ENCODE measurements at regions not wholly inside any gene's neighbourhood (a gene's known extent, or its start where the extent isn't known, plus 50 kb on each side); places are given as distances from the start of the nearest gene placed in this dataset.

- CTCF ChIA-PET (ENCODE audit: partially characterized antibody): no interaction called here
Observed at GRCh38 chr2:13607139-13607538, 890.4 kb downstream of the TRIB2 start.

More at GRCh38 chr2:13607139-13607538, 890.4 kb downstream of the TRIB2 start:
- Histone ChIP-seq H3K56ac (replicated peaks; ENCODE audit: insufficient read length, low read depth, low read length) (no peak overlapping the region), H3K36me3 (ENCODE audit: control insufficient read depth in 2 of 4, insufficient read depth in 4 of 4, low read length in 3 of 4) (no peaks in the 10 kb centered on the region), H2BK12ac (ENCODE audit: low read depth, low read length) (no peak overlapping the region), H3K9me3 (ENCODE audit: insufficient read depth in 2 of 2, low read depth in 1 of 2, low read length in 1 of 2) (peaks cover 0 to 9% of the 10 kb centered on the region in 2 experiments; a peak in 1 of 4 replicates), H2BK5ac (ENCODE audit: low read depth, low read length) (no peak overlapping the region), H3K14ac (ENCODE audit: insufficient read length) (no peak overlapping the region), H2AFZ (ENCODE audit: low read length) (no peak overlapping the region), H3K27ac (ENCODE audit: low read depth, low read length) (no peak overlapping the region), H3K79me2 (ENCODE audit: control insufficient read depth in 1 of 2, insufficient read depth in 2 of 2, low read length in 2 of 2) (no peaks in the 10 kb centered on the region), H3K9ac (replicated peaks in 1 of 4; ENCODE audit: extremely low read depth in 1 of 4, low read depth in 3 of 4, low read length in 3 of 4) (no peak overlapping the region), H3K4me2 (ENCODE audit: insufficient read depth in 1 of 2, low read depth in 2 of 2, low read length in 2 of 2) (no peak overlapping the region), H3K79me1 (ENCODE audit: low read depth, low read length) (no peaks in the 10 kb centered on the region), H4K91ac (replicated peaks; ENCODE audit: insufficient read length, low read length) (no peak overlapping the region), H2BK120ac (replicated peaks; ENCODE audit: low read depth, low read length) (no peak overlapping the region), H3K27me3 (replicated peaks in 1 of 4; ENCODE audit: control insufficient read depth in 3 of 4, extremely low read depth in 1 of 4, insufficient read depth in 3 of 4, low read length in 3 of 4) (no peaks in the 10 kb centered on the region), H4K8ac (ENCODE audit: extremely low read depth, insufficient read depth, low read length) (no peak overlapping the region), H2BK15ac (ENCODE audit: low read length) (no peak overlapping the region), H4K20me1 (replicated peaks in 1 of 2; ENCODE audit: control insufficient read depth in 1 of 2, insufficient read depth in 2 of 2, low read length in 2 of 2) (no peaks in the 10 kb centered on the region), H3K18ac (ENCODE audit: extremely low read depth, low read length) (no peak overlapping the region), H3K4me3 (ENCODE audit: extremely low read depth in 1 of 4, insufficient read depth in 2 of 4, low read depth in 3 of 4, low read length in 4 of 4) (no peak overlapping the region), H4K5ac (ENCODE audit: insufficient read length, low read depth, low read length) (no peak overlapping the region), H3K23ac (ENCODE audit: insufficient read length) (no peak overlapping the region), H3K4me1 (replicated peaks in 1 of 4; ENCODE audit: control insufficient read depth in 3 of 4, insufficient read depth in 4 of 4, low read length in 3 of 4) (peaks cover 0 to under 1% (median 0%) of the 10 kb centered on the region in 4 experiments; a peak in 2 of 7 replicates), H3K4ac (replicated peaks; ENCODE audit: insufficient read length, low read depth, low read length) (no peak overlapping the region), H2AK5ac (ENCODE audit: low read depth, low read length) (no peak overlapping the region), H3K23me2 (ENCODE audit: low read depth, low read length) (no peaks in the 10 kb centered on the region), H2BK20ac (ENCODE audit: low read length) (no peak overlapping the region)
- FAIRE-seq (no peak), DNase-seq (ENCODE audit: low read depth in 1 of 2, low spot score in 2 of 2) (no peak)
- TF ChIP-seq ASH2L (IDR thresholded peaks at IDR 0.05; ENCODE audit: low read length) (no peak), BCL11A (IDR thresholded peaks at IDR 0.05; ENCODE audit: low read depth in 2 of 2, low read length in 2 of 2) (no peak)
- POLR2A ChIA-PET (ENCODE audit: partially characterized antibody): no interaction called here
- WGBS, 2 experiments (ENCODE audit: extremely low coverage in 1 of 2, insufficient coverage in 1 of 2, insufficient read length in 1 of 2, insufficient replicate concordance in 2 of 2, low coverage in 1 of 2, low lambda C conversion rate in 2 of 2, missing lambda C conversion rate in 1 of 2): 94% methylated on average over 2 of the region's 2 CpGs; no CpG with 5 or more reads in 1 of the 2 experiments

All from H1 (cell line).